HFF-Myc (cell line): ENCODE measurements at regions not wholly inside any gene's neighbourhood (a gene's known extent, or its start where the extent isn't known, plus 50 kb on each side); places are given as distances from the start of the nearest gene placed in this dataset.
"Not testable (repeated sequence)": the region's sequence is repeated elsewhere in the genome, so short reads cannot be mapped to it uniquely, and the experiment has no call there.

Experiments
- DNase-seq: peaks from one replicate; pipeline ENCODE4 v3.0.0-alpha.2; 2011; ENCODE audit warnings: low read depth; ENCODE audit errors: extremely low read depth
- H3K4me3 ChIP-seq: replicated peaks from 2 replicates; pipeline ENCODE4 v1.5.1; 2011; ENCODE audit warnings: low read depth, mild to moderate bottlenecking, control low read depth, low read length
- CTCF ChIP-seq: IDR thresholded peaks from 2 replicates; pipeline ENCODE4 v1.5.1; 2012; ENCODE audit warnings: mild to moderate bottlenecking, low read depth, low read length, control low read depth; ENCODE audit errors: missing control alignments

GRCh38 chr3:127418560-127419147, 130.8 kb upstream of the PRR20G start:
- TF ChIP-seq CTCF: no peak
- DNase-seq: no peak
- H3K4me3 ChIP-seq: no peak overlapping the region

- DNase-seq: no peak
- no peak for TF ChIP-seq CTCF
- no peak overlapping the region for H3K4me3 ChIP-seq
These were observed 130.1 kb upstream of the PRR20G start for GRCh38 chr3:127417709-127418559.

GRCh38 chr3:127413871-127414270, 126.0 kb upstream of the PRR20G start:
- no peak for DNase-seq
- TF ChIP-seq CTCF: no peak

GRCh38 chr3:127413318-127413673, 125.5 kb upstream of the PRR20G start:
- DNase-seq: no peak
- no peak for TF ChIP-seq CTCF
- no peak overlapping the region for H3K4me3 ChIP-seq

More at GRCh38 chr3:127413871-127414270, 126.0 kb upstream of the PRR20G start:
- H3K4me3 ChIP-seq: no peak overlapping the region

GRCh38 chr3:127412578-127413317, 124.9 kb upstream of the PRR20G start:
- no peak for DNase-seq
- no peak for TF ChIP-seq CTCF
- H3K4me3 ChIP-seq: no peak overlapping the region

- H3K4me3 ChIP-seq, DNase-seq: not testable (repeated sequence)
These were observed 124.0 kb upstream of the PRR20G start for GRCh38 chr3:127411875-127412274.
